ENCODE measurements at regions not wholly inside any gene's neighbourhood (a gene's known extent, or its start where the extent isn't known, plus 50 kb on each side); places are given as distances from the start of the nearest gene placed in this dataset.
"Not testable (repeated sequence)": the region's sequence is repeated elsewhere in the genome, so short reads cannot be mapped to it uniquely, and the experiment has no call there.

DNA sequence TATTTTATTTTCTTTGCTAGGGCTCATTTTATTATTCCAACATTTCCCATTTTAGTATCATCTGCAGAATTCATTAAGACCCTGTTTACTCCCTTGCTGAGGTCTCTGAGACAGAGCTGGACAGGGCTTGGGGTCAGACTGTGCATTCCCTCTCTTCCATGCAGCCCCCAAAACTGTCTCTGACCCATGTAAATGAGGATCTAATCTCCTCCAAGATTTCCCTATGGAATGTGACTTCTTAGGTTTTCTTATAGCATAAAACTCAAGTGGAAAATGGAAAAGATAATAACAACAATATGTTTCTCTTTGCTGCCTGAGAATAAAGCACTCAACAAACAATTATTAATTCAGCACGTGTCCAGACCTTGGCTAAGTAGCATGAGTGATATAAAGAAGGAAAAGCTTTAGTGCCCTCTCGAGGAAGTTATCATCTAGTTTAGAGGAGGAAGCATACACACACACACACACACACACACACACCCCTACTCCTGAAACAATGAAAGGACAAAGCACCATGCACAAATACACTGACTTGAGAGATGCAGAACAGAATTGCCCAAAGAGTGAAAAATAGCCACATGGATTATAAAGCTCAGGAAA is 815.5 kb downstream of the BCKDHB start:
- no peak for DNase-seq (ENCODE audit: low spot score)

- DNase-seq (ENCODE audit: low spot score), result no peak
Measured at GRCh38 chr6:80907831-80908230, 801.4 kb downstream of the BCKDHB start.

DNA sequence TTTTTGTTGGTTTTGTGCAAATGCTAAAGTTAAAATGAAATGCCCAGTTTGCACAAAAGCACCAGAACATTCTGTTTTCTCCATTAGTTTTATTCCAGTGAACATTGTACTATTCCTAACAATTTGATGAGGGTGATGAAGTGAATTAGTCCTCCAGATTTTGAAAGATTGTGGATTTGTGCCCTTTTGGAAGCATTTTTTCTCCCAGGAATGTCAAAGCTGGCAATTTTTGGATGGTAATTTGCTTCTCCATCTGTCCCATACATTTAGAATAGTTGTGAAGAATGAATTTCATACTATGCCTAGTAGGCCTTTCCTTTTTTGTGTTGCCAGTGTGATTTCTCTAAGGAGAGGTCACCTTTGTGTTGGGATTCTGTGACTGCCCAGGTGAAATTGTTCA is 797.2 kb downstream of the BCKDHB start:
- no peak for DNase-seq (ENCODE audit: low spot score)

DNA sequence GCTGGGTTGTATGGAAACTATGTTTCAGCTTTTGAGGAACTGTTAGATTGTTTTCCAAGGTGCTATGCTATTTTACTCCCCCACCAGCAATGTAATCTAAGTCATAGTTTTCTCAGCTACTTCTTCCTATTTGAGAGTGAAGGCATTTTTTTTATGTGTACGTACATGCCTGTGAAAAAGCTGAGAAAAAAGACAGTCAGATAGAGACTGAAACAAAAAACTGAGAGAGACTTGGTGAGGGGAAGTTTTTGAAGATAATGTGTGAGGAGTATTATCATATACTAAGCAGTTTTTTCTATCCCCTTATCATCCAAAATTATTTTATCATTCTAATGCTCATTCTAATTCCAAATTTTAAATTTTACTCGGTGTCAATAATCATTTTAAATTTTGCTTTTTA is 780.0 kb downstream of the BCKDHB start:
- DNase-seq (ENCODE audit: low spot score), result no peak

GRCh38 chr6:80872951-80873308 is 766.5 kb downstream of the BCKDHB start:
- DNase-seq (ENCODE audit: low spot score), result no peak

DNA sequence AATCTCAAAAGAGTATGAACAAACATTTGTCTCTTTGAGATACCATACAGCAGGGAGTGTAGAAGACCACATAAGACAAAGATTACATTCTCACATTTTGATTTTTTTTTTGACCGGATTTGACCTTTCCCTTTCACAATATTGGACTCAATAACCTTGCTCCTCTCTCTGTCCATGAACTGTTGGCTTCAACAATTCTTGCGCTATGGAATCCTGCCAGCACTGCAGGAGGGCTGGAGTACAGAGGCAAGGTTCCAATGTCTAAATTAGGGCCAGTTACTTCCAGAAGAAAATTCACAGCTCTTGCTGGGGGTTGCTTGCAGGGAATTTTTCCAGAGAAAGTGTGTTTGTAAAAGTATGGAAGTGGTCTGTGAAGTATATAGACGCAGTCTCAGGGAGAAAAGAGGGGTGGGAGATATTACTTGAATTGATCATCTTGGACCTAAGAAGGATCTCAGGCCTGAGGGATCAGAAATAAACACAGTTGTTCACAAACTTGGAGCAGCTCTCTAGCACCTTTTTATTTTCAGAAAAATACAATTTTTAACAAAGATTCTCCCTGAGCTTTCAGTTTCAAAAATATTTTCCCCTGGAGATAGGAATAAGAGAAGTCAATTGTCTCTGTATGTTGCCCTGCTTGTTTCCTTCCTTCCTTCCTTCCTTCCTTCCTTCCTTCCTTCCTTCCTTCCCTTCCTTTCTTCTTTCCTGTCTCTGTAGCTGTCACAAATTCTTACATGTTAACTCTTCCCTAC is 765.9 kb downstream of the BCKDHB start:
- DNase-seq (ENCODE audit: low spot score), result no peak

DNA sequence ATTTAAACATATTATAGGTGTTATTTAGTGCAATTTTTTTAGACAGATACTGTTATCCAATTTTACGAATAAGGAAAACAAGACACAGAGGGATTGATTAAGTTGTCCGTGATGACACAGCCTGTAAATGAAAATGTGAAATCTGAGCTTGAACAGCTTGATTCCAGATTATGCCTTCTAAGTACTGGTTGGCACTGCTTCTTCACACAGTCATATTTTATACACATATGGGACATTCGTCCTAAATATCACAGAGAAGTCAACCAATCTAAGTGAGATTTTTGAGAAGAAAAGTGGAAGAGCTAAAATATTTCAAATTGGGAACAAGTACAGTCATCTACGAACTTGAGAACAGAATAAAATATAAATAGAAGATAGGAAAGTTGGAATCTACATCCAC is 756.3 kb downstream of the BCKDHB start:
- no peak for DNase-seq (ENCODE audit: low spot score)

DNA sequence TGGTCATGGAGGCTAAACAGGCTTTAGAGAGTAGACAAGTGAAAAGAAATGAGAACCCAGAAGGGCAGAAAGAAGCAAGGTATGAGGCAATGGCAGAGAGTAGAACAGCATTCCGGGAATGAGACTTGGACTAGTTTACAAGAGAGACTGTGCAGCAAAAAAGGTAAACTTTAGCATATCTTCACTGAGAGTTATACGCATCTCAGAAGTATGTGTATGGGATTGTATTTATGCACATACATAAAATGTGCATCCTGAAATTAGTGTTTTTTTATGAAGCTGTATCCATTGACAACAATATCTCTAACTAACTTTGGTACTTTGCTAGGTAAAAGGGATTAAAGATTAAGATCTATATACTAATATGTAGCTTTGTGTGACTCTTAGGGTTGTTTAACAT is 753.6 kb downstream of the BCKDHB start:
- DNase-seq (ENCODE audit: low spot score), result no peak

GRCh38 chr6:80847973-80848372 is 741.5 kb downstream of the BCKDHB start:
- not testable (repeated sequence) for DNase-seq (ENCODE audit: low spot score)

GRCh38 chr6:80832337-80832736 is 725.9 kb downstream of the BCKDHB start:
- no peak for DNase-seq (ENCODE audit: low spot score)

- no peak for DNase-seq (ENCODE audit: low spot score)
Measured at GRCh38 chr6:80793411-80793810, 686.9 kb downstream of the BCKDHB start.

GRCh38 chr6:80792151-80792550 is 685.7 kb downstream of the BCKDHB start:
- no peak for DNase-seq (ENCODE audit: low spot score)

DNA sequence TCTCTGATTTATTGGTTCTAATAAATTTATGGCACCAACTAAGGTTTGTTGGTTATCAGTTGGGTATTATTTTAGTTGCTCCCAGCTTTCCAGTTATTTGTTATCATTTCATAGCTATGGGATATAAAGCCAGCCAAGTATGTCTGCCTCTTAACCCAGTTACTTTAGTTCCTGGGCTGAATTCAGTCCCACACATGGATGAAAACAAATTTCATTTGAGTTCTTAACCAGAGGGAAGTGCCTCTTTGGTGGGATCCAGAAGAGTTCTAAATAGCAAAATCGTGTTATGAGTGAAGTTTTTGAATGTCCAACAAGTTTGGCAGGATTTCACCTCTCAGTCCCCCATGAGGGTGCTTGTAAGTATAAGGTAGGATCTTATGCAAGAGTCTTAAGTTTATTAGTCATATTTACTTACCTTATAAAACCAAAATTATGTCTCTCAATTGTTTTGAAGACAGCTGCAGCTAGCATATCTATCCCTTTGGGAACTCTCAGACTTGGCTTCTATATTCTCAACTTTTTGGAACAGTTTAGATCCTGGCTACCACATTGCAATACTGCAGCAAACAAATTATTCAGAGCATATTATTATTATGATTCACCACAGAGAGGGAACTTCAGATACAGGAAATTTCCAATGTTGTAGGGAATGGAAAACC is 683.6 kb downstream of the BCKDHB start:
- DNase-seq (ENCODE audit: low spot score), result no peak

- not testable (repeated sequence) for DNase-seq (ENCODE audit: low spot score)
Measured at GRCh38 chr6:80783271-80783670, 676.8 kb downstream of the BCKDHB start.

DNA sequence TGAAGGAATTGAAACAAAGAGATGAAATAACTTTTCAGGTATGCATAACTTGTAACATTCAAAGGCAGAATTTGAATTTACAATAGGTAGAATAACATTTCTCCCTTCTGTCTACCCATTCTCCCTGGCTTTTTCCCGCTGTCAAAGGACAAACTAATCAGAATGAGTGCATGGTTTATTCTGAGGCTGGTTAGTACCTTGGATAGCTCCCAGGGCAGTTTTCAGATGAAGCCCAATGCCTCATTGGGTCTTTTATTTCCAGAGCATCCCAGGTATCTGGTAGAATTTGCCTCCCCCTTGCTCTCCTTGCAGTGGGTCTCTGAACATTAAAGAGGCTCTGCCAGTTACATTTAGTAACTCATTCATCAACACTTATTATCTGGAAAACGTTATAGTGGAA is 665.5 kb downstream of the BCKDHB start:
- DNase-seq (ENCODE audit: low spot score), result no peak

- DNase-seq (ENCODE audit: low spot score), result no peak
Measured at GRCh38 chr6:80769106-80769505, 662.6 kb downstream of the BCKDHB start.

- DNase-seq (ENCODE audit: low spot score), result no peak
Measured at GRCh38 chr6:80767808-80768207, 661.3 kb downstream of the BCKDHB start.

DNA sequence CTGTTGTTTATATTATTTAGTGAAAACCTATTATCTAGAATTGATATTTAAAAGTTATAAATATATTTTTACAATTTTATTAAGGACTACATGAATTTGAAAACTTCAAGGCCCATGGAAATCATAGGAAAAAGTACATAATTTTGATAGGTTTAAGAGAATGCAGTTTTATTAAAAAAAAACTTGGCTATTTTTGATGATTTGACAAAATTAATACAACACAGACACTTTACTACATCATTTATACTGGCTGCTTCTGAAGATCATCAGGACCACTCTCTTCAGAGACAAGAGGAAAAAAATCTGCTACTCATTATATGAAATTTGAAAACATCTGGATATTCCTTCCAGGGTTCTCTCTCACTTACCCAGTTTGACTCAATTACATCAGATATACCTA is 637.7 kb downstream of the BCKDHB start:
- no peak for DNase-seq (ENCODE audit: low spot score)

DNA sequence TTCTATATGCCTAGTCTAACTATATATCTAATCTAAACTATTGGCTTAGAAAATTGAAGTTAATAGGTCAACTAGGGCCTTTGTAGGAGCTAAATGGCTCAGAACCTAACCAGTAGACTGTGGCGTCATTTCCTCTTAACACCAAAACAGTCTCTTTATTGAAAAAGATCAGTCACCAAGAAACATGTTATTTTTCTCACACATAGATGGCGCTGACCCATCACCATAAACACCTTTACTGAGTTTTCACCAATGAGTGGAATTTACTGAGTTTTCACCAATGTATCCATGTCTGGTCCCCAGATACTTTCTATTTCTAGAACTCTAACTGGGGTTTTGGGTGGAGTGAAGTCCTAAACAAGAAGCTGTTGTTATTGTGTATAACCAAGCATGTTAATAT is 636.0 kb downstream of the BCKDHB start:
- no peak for DNase-seq (ENCODE audit: low spot score)

DNA sequence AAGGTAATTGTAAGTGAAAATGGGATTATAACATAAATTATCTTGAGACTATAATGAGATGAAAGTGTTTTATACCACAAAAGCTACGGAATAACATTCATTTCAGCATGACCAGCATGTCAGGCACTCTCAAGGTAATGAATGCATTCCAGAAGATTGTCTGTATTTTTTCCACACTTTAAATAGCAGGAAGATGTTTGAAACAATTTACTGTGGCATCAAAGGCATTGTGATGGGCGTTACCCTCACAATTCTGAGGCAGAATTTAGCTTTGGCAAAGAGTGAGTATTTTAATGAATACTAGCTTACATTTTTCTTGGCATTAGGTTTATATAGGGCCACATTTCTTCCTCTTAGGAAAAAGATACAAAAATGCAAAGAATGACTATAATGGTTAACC is 627.2 kb downstream of the BCKDHB start:
- no peak for DNase-seq (ENCODE audit: low spot score)

DNA sequence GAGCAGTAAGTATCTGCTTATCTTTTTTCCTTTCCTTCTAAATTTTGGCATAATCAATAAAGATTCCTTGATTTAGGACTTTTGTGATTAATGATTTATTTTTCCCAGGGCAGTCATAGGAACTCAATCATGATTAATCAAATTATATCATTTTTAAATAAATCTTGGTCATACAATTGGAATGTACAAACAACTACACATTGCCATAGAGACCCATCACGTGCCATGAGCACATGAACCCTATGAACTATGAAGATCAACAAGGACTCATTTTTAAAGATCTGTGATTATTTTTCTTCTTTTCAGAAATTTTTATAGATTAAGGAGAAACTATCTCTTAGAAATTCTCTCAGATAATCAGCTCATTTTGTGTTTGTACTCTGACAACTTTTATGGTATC is 622.4 kb downstream of the BCKDHB start:
- no peak for DNase-seq (ENCODE audit: low spot score)

GRCh38 chr6:80728101-80728750 is 621.8 kb downstream of the BCKDHB start:
- no peak for DNase-seq (ENCODE audit: low spot score)
